Epithelial cell of esophagus (primary cell): ENCODE measurements at regions not wholly inside any gene's neighbourhood (a gene's known extent, or its start where the extent isn't known, plus 50 kb on each side); places are given as distances from the start of the nearest gene placed in this dataset.
A peak's percentile ranks its signal among the peaks of the same experiment; 100 is the strongest.
"Not testable (repeated sequence)": the region's sequence is repeated elsewhere in the genome, so short reads cannot be mapped to it uniquely, and the experiment has no call there.

ENCODE experiments used
- DNase-seq: peaks from one replicate; pipeline ENCODE4 v3.0.0; 2010; ENCODE audit warnings: low read depth
- H3K4me3 ChIP-seq: 2 replicates; pipeline ENCODE4 v1.5.1; 2011; ENCODE audit warnings: mild to moderate bottlenecking, low read length, control low read depth
- CTCF ChIP-seq: IDR thresholded peaks from 2 replicates; pipeline ENCODE4 v1.5.1; 2011; ENCODE audit warnings: low read depth, mild to moderate bottlenecking, low read length, control low read depth, inconsistent platforms; ENCODE audit not compliant: insufficient read depth; ENCODE audit errors: missing control alignments

DNA sequence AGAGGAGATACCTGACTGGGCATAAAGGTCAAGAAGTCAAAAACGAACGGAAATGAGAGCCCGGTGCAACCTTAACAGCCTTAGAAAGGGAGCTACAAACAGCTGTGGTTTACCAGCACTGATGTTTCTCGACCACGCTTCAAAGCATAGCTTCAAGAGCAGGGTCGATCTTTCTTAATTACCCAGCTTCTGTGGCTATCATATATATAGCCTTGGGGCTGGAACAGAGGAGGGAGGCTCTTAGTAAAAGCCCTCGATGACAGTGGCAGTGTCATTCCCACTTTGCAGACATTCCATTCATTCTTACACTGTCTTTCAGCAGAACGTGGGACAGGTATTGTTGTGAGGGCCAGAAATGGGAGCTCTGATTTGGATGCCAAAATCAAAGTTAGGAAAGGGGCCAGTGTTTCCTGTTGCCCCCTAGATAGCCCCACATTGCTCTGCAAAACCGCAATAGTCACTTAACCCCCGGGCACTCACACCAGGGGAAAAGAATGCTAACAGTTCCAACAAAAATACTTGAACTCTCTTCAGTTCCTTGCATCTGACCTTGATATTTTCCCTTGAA, 141.5 kb downstream of the MTPAP start:
- no peak overlapping the region for H3K4me3 ChIP-seq
- no peak for DNase-seq
- no peak for TF ChIP-seq CTCF

DNA sequence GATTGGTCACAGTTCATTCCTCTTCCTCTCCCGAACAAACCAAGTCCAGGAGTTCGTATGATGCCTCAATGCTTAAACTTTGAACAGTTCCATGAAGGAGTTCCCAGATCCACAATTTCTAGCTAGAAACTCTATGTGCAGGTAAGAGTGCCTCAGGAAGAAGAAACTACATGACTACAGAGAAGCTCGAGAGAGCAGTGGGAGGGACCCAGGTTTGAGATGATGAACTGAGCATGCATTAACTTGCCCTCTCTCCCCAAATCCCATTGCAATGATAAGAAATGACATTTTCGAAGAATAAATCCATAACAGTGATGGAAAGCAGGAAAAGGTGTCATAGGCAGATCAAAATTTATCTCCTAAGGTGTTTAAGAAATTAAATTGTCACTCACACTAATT, 140.6 kb upstream of the JCAD start:
- no peak overlapping the region for H3K4me3 ChIP-seq
- DNase-seq, result peak; percentile 55
- no peak for TF ChIP-seq CTCF

- TF ChIP-seq CTCF, result no peak
- H3K4me3 ChIP-seq, result no peak overlapping the region
- peak; percentile 62 for DNase-seq
Measured at GRCh38 chr10:30199376-30200016, 140.1 kb upstream of the JCAD start.

GRCh38 chr10:30197186-30197585, 137.8 kb upstream of the JCAD start:
- no peak for DNase-seq
- H3K4me3 ChIP-seq, result no peak overlapping the region
- TF ChIP-seq CTCF, result no peak

DNA sequence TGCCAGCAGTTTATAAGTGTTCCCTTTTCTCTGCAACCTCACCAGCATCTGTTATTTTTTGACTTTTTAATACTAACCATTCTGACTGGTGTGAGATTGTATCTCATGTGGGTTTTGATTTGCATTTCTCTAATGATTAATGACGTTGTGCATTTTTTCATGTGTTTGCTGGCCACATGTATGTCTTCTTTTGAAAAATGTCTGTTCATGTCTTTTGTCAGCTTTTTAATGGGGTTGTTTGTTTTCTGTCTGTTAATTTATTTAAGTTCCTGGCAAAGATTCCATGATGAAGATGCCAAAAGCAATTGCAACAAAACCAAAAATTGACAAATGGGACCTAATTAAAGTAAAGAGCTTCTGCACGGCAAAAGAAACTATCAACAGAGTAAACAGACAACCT, 137.2 kb upstream of the JCAD start:
- H3K4me3 ChIP-seq, DNase-seq: not testable (repeated sequence)

- DNase-seq, result no peak
- TF ChIP-seq CTCF, result no peak
- H3K4me3 ChIP-seq, result no peak overlapping the region
Measured at GRCh38 chr10:30192846-30193608, 133.6 kb upstream of the JCAD start.

DNA sequence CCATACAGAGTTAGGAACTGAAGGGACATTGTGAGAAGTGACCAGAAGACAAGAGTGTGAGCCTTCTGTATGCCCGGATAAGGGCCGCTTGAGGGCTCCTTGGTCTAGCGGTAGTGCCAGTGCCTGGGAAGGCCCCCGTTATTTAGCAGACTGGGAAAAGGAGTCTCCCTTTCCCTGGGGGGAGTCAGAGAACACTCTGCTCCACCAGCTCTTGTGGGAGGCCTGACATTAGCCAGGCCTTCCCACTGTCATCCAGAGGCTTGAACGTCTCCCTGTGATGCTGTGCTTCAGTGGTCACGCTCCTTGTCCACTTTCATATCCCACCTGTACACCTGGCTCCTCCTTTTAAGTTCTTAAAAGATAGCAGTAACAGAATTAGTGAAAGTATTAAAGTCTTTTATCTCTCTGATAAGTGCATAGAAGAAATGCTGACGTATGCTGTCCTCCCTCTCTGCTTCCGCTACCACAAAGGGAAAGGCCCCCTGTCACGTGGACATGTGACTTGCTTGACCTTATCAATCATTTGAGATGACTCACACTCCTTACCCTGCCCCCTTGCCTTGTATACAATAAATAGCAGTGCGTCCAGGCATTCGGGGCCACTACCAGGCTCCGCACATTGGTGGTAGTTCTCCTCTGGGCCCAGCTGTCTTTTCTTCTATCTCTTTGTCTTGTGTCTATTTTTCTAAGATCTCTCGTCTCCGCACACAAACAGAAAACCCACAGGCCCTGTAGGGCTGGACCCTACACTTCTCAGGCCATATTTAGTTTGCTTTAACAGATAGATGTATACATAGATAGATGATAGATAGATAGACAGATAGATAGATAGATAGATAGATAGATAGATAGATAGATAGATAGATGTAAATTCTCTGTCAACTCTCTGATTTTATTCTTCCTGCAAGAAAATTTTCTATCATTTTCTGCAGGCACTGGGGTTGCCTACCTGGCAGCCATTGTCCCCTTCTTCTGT, 131.5 kb upstream of the JCAD start:
- DNase-seq, result no peak
- H3K4me3 ChIP-seq, result no peak overlapping the region
- TF ChIP-seq CTCF, result no peak
